Activated naive CD8-positive, alpha-beta T cell treated with anti-CD3 and anti-CD28 coated beads for 36 hours (primary cell): ENCODE measurements at regions not wholly inside any gene's neighbourhood (a gene's known extent, or its start where the extent isn't known, plus 50 kb on each side); places are given as distances from the start of the nearest gene placed in this dataset.
"Not testable (repeated sequence)": the region's sequence is repeated elsewhere in the genome, so short reads cannot be mapped to it uniquely, and the experiment has no call there.

Source experiments
- DNase-seq: peaks from one replicate; pipeline ENCODE4 v3.0.0; 2021
- H3K27ac Mint-ChIP-seq: one replicate; pipeline ENCODE4 v1.8.0; 2022; ENCODE audit warnings: mild to moderate bottlenecking, moderate library complexity, mixed read lengths
- H3K27me3 Mint-ChIP-seq: one replicate; pipeline ENCODE4 v1.8.0; 2022; ENCODE audit warnings: mild to moderate bottlenecking, mixed read lengths
- H3K36me3 Mint-ChIP-seq: one replicate; pipeline ENCODE4 v1.8.0; 2021; ENCODE audit warnings: mild to moderate bottlenecking, mixed read lengths
- H3K4me1 Mint-ChIP-seq: one replicate; pipeline ENCODE4 v1.8.0; 2021; ENCODE audit warnings: mixed read lengths
- H3K4me3 Mint-ChIP-seq: one replicate; pipeline ENCODE4 v1.8.0; 2022; ENCODE audit warnings: mild to moderate bottlenecking, moderate library complexity, mixed read lengths
- H3K9me3 Mint-ChIP-seq: one replicate; pipeline ENCODE4 v1.8.0; 2022; ENCODE audit warnings: mixed read lengths

DNA sequence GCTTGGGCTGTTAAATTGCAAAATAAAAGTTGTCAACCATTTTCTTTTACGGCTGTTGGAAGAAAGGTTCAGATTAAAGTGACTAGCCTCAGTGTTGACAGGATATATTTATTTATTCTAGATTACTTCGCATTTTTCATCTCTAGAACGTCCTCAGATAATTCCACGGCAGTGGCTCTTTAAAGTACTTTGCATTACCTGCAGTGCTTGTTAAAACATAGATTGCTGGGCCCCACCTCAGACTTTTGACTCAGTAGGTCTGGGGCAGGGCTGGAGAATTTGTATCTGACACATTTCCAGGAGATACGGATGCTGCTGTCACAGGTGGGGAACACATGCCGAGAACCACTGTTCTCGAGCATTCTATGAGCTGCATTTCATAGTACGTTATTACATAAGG, 292.7 kb downstream of the EDEM1 start:
- DNase-seq = no peak
- Mint-ChIP-seq H3K4me3 (no peak overlapping the region), H3K27me3 (peaks cover 5% of the 10 kb centered on the region), H3K36me3 (no peaks in the 10 kb centered on the region), H3K9me3 (no peaks in the 10 kb centered on the region), H3K27ac (no peak overlapping the region), H3K4me1 (no peaks in the 10 kb centered on the region)

DNA sequence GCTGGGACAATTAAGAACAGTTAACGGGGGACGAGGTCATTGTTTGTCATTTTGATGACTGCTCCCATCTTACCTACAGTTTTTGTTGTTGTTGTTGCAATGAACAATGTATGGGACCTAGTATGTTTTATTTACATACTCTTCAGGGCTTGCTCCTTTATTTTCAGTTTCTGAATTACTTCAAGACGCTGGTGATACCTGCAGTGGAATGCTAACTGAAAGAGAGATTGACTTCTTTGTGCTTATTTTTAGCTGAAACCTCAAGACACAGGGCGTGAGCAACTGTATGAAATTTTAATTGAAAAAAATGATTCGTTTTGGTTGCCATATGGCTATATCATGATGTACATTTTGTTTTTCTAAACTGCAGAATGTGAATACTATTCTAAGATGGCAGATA, 297.9 kb downstream of the EDEM1 start:
- H3K27me3 Mint-ChIP-seq = no peaks in the 10 kb centered on the region

DNA sequence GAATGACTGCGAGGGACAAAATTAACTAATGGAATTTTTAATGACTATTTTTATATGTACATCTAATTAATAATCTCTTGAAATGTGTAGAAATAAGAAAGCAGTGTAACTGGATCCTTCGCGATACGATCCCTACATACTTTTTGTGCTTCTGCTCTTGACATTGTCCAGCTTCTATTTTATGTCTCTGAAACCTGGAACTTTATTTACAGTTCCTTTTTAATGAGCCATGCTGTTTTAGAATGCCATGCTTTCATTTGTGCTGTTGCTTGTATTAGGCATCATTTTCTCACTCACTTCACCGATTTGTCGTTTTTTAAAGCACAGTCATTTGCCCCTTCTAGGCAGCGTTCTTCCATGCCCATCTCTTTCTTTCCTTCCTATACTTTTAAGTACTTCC, 301.3 kb downstream of the EDEM1 start:
- Mint-ChIP-seq H3K4me1 (no peaks in the 10 kb centered on the region), H3K27ac (no peak overlapping the region), H3K4me3 (no peak overlapping the region), H3K36me3 (no peaks in the 10 kb centered on the region), H3K27me3 (no peaks in the 10 kb centered on the region), H3K9me3 (no peaks in the 10 kb centered on the region)
- DNase-seq = no peak

More for the DNA sequence above, 297.9 kb downstream of the EDEM1 start:
- Mint-ChIP-seq H3K9me3 (no peaks in the 10 kb centered on the region), H3K36me3 (no peaks in the 10 kb centered on the region), H3K27ac (no peak overlapping the region), H3K4me1 (no peaks in the 10 kb centered on the region), H3K4me3 (no peak overlapping the region)
- no peak for DNase-seq

DNA sequence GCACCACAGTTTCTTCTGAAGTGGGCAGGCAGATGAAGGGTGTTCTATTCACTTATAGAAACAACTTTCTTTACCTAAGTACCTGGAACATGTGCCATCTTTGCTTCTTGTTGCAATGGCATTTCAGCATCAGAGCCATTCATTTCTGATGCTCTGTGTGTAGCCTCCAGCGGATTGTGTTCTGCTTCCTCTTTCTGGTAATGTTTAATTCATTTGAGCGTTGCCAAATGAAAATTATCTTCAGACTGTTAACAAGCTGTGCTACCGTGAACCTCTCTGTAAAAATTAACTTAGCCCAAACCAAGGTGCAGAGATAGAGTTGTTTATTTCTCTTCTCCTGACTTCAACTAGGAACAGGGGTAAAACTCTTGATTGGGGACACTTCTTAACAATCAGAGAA, 302.0 kb downstream of the EDEM1 start:
- DNase-seq = no peak
- Mint-ChIP-seq H3K27ac (no peak overlapping the region), H3K9me3 (no peaks in the 10 kb centered on the region), H3K36me3 (no peaks in the 10 kb centered on the region), H3K4me1 (no peaks in the 10 kb centered on the region), H3K27me3 (no peaks in the 10 kb centered on the region), H3K4me3 (no peak overlapping the region)

DNA sequence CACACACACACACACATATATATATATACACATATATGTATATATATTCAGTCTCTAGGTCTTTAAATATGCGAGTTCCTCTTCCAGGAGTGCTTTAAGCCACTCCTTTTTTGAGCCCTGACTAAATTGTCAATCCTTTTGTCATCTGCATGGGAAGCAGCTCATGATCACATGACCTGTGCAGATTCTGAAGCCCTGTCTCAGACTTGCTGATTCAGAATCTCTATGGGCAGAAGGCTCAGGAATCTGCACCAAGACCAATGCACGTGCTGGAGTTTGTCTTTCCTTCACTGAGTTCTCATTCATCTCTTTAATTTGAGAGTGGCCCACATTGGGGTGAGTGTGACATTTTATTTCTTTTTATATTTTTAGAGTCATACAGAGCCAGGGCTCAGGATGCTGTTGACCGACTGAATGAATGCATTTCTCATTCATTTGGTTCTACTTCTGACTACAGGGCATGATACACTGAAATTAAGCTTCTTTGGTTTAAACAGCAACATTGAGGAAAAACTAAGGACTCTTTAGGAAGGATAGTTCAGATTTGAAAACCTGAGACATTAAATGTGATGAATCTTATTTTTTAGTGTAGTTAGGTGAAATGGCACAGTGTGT, 307.5 kb downstream of the EDEM1 start:
- peaks cover 6% of the 10 kb centered on the region for H3K4me1 Mint-ChIP-seq
- H3K36me3 Mint-ChIP-seq = no peaks in the 10 kb centered on the region
- H3K27me3 Mint-ChIP-seq = no peaks in the 10 kb centered on the region
- H3K9me3 Mint-ChIP-seq = no peaks in the 10 kb centered on the region
- DNase-seq = no peak
- no peak overlapping the region for H3K4me3 Mint-ChIP-seq
- no peak overlapping the region for H3K27ac Mint-ChIP-seq

DNA sequence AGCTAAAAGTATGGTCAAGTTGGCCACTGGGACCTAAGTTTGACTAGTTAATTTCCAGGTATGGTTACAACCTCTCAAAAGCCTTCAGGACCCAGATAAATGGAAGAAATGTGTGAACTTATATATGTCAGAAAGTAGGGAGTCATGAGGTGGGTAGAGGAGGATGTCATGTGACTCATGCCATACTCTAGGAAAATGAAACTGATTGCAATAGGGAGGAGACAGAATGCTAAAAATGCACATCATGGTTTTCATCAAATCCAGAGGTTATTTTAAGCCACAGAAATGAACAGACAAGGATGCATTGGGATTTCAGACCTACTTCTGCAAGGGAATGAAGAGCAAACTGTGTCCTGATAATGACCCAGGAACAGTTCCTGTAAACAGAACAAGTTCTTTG, 310.0 kb downstream of the EDEM1 start:
- Mint-ChIP-seq H3K27ac (no peak overlapping the region), H3K27me3 (no peaks in the 10 kb centered on the region), H3K36me3 (no peaks in the 10 kb centered on the region), H3K4me3 (no peak overlapping the region), H3K4me1 (peaks cover 6% of the 10 kb centered on the region), H3K9me3 (no peaks in the 10 kb centered on the region)
- no peak for DNase-seq

DNA sequence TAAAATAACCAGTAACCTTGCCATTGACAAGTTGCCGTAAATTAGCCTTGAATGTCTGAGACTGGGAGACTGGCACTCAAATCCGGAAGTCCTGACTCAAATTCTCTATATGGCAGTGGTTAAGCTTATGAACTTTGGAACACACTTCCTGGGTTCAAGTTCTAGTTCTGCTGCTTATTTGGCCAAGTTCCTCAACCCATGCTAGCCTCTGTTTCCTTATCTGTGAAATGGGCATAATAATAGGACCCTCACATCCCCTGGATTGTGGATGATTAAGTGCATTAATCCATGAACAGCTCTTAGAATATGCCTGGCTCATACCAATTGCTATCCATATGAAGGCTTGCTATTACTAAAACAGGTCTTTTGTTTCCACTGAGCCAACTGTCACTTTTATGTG, 311.5 kb downstream of the EDEM1 start:
- DNase-seq = no peak
- peaks cover 6% of the 10 kb centered on the region for H3K4me1 Mint-ChIP-seq
- H3K27ac Mint-ChIP-seq = no peak overlapping the region
- no peak overlapping the region for H3K4me3 Mint-ChIP-seq
- no peaks in the 10 kb centered on the region for H3K9me3 Mint-ChIP-seq
- no peaks in the 10 kb centered on the region for H3K36me3 Mint-ChIP-seq
- no peaks in the 10 kb centered on the region for H3K27me3 Mint-ChIP-seq

DNA sequence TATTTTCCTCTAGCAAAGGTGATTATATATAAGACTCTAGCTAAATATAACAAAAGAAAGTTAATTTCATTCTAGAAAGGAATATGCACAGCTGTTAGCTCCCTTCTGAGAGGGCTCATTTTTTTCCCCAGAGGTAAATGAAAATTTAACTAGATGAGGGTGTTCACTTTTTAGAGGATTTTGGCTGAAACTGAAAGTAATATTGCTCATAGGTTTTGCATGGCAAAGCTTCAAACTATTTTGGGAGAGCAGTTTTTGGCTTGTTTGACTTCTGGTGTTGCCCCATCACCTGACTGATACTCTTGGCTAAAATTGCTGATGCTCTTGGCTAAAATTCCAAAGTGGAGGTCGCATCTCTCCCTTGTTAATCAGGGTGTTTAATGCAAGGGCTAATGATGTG, 311.9 kb downstream of the EDEM1 start:
- Mint-ChIP-seq H3K27ac (no peak overlapping the region), H3K4me1 (peaks cover 6% of the 10 kb centered on the region), H3K27me3 (no peaks in the 10 kb centered on the region), H3K36me3 (no peaks in the 10 kb centered on the region), H3K4me3 (no peak overlapping the region), H3K9me3 (no peaks in the 10 kb centered on the region)
- no peak for DNase-seq

DNA sequence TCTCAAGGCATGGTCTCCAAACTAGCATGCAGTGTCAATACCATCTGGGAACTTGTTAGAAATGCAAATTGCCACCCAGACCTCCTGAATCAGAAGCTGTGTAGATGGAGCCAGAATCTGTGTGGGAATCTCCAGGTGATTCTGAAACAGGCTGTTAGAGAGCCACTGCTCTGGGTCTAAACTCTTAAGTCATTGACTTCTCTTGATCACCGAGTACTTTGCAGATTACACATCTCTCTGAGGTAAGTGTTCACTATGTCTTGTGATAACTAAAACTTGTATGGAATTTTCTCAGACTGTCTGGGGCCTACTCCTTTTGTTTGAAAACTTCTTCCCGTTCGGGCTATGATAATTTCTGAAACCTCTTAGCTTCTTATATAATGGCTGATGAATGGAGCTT, 315.6 kb downstream of the EDEM1 start:
- Mint-ChIP-seq H3K27me3 (no peaks in the 10 kb centered on the region), H3K36me3 (no peaks in the 10 kb centered on the region), H3K9me3 (peaks cover 2% of the 10 kb centered on the region), H3K27ac (no peak overlapping the region), H3K4me3 (no peak overlapping the region), H3K4me1 (peaks cover 6% of the 10 kb centered on the region)
- DNase-seq = no peak

DNA sequence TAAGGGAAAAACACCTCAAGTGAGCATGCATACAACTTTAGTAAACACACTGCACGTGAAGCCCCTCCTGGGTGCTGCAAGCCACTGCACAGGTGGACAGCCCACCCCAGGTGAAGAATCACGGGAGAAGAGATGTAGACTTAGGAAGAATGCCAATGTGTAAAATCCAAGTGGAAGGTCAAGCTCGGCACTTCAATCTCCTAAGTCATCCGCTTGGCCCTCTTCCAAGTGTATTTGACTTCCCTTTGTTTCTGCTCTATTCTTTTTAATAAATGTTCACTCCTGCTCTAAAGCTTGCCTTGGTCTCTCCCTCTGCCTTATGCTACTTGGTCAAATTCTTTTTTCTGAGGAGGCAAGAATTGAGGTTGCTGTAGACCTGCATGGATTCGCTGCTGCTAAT, 316.6 kb downstream of the EDEM1 start:
- Mint-ChIP-seq H3K9me3 (peaks cover 9% of the 10 kb centered on the region), H3K27me3 (no peaks in the 10 kb centered on the region), H3K27ac (no peak overlapping the region), H3K4me3 (no peak overlapping the region), H3K36me3 (no peaks in the 10 kb centered on the region), H3K4me1 (peaks cover 6% of the 10 kb centered on the region)
- DNase-seq = no peak

DNA sequence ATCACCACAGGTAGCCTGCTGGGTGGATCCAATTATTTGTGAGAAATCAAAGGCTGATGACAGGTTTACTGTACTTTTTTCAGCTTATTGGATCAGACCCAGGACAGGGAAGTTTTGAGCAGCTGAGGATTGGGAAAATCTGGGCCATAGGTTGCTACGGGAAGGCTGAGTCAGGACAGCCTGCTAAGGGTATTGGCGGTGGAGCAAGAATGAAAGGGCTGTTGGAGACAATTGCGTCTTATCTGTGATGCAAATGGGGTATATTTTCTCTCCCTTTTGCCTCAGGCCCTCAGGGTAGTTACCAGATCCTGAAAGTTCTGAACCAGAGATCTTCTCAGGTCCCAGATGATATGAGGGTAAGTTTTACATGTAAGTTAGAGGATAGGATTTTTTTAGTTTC, 317.7 kb downstream of the EDEM1 start:
- H3K27ac Mint-ChIP-seq = no peak overlapping the region

DNA sequence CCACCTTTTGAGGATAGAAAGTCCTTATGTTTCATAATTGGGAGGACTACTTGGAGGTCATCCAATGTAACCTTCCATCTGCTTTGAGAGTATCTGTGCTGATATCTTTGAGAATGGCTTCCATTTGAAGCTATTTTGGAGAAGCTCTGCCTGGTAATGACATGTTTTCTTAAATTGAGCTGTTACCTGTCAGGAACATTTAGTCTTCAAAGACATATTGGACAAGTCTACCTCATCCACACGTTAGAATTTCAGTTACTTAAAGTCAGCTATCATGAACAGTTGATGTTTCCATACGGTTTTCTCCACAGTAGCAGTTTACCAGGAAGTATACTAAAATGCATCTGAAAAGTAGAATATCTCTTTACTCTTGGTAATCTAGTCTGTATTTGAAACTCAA, 318.5 kb downstream of the EDEM1 start:
- no peaks in the 10 kb centered on the region for H3K27me3 Mint-ChIP-seq
- no peak overlapping the region for H3K27ac Mint-ChIP-seq
- DNase-seq = no peak
- H3K4me1 Mint-ChIP-seq = no peaks in the 10 kb centered on the region
- no peaks in the 10 kb centered on the region for H3K36me3 Mint-ChIP-seq
- peaks cover 13% of the 10 kb centered on the region for H3K9me3 Mint-ChIP-seq
- H3K4me3 Mint-ChIP-seq = no peak overlapping the region

More for the DNA sequence above, 317.7 kb downstream of the EDEM1 start:
- Mint-ChIP-seq H3K27me3 (no peaks in the 10 kb centered on the region), H3K4me3 (no peak overlapping the region), H3K4me1 (no peaks in the 10 kb centered on the region), H3K36me3 (no peaks in the 10 kb centered on the region), H3K9me3 (peaks cover 13% of the 10 kb centered on the region)
- DNase-seq = no peak

DNA sequence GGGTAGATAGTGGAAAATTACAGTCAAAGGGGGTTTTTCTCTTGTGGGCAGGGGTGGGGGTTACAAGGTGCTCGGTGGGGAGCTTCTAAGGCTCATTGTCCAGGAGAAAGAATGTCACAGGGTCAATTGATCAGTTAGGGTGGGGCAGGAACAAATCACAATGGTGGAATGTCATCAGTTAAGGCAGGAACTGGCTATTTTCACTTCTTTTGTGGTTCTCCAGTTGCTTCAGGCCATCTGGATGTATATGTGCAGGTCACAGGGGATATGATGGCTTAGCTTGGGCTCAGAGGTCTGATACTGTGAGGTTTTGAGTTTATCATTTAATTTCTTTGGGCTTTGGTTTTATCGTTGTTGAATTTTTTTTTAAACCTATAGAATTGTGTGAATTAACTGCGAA, 321.4 kb downstream of the EDEM1 start:
- not testable (repeated sequence) for H3K36me3 Mint-ChIP-seq, H3K27me3 Mint-ChIP-seq, H3K4me3 Mint-ChIP-seq, DNase-seq, H3K4me1 Mint-ChIP-seq, H3K27ac Mint-ChIP-seq
- H3K9me3 Mint-ChIP-seq = peaks cover 19% of the 10 kb centered on the region

DNA sequence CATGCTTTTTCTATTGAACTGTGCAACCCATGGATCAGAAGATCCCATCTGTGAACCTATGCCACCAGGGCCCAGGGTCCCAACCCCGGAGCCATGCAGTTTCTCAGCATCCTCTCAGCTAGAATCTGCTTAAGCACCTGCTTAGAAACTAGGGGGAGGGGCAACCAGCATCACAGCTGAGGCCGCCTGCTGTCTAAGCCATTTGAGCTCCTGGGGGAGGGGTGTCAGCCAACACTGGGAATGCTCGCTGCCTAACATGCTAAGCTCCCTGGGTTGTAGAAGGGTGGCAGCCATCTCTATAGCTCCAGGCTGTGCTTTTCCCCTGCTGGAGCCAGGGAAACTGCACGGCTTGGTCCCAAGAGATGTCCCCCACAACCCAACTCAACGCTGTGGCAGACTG, 322.8 kb downstream of the EDEM1 start:
- no peaks in the 10 kb centered on the region for H3K4me1 Mint-ChIP-seq
- no peaks in the 10 kb centered on the region for H3K36me3 Mint-ChIP-seq
- H3K27me3 Mint-ChIP-seq = no peaks in the 10 kb centered on the region
- no peak for DNase-seq
- peaks cover 21% of the 10 kb centered on the region for H3K9me3 Mint-ChIP-seq
- H3K27ac Mint-ChIP-seq = no peak overlapping the region
- no peak overlapping the region for H3K4me3 Mint-ChIP-seq

DNA sequence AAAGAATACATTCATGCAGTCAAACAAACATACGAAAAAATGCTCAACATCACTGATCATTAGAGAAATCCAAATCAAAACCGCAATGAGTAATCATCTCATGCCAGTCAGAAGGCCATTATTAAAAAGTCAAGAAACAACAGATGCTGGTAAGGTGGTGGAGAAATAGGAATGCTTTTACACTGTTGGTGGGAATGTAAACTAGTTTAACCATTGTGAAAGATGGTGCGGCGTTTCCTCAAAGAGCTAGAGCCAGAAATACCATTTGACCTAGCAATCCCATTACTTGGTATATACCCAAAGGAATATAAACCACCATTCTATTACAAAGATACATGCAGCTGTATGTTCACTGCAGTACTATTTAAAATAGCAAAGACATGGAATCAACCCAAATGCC, 330.4 kb downstream of the EDEM1 start:
- Mint-ChIP-seq H3K27ac (no peak overlapping the region), H3K4me3 (no peak overlapping the region), H3K9me3 (peaks cover 9% of the 10 kb centered on the region), H3K27me3 (no peaks in the 10 kb centered on the region), H3K36me3 (no peaks in the 10 kb centered on the region), H3K4me1 (no peaks in the 10 kb centered on the region)
- no peak for DNase-seq

DNA sequence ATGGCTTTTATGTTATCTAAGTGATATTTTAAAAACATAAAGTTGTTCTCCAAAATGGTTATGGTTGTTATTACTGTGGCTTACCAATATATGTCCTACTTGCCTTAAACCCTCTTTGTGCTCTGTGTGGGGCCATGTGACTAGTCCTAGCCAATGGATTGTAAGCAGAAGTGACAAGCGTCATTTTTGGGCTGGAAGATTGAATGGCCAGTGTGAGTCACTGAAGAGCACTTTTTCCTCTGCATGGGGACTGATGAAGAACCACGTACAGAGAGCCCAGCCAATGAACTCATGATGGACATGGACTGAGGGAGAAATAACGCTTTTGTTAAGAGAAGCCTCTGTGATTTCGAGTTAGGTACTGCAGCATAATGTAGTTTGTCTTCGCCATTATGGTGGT, 332.7 kb downstream of the EDEM1 start:
- Mint-ChIP-seq H3K4me1 (no peaks in the 10 kb centered on the region), H3K27ac (no peak overlapping the region)

DNA sequence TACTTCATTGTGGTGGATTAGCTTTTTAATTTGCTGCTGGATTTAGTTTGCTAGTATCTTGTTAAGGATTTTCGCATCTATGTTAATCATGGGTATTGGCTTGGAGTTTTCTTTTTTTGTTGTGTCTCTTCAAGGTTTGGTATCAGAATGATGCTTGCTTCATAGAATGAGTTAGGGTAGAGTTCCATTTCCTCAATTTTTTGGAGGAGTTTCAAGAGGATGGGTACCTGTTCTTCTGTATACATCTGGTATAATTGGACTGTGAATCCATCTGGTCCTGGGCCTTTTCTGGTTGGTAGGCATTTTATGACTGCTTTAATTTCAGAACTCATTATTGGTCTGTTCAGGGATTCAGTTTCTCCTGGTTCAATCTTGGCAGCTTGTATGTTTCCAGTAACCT, 335.6 kb downstream of the EDEM1 start:
- Mint-ChIP-seq H3K4me1 (no peaks in the 10 kb centered on the region), H3K27ac (no peak overlapping the region), H3K9me3 (peaks cover 5% of the 10 kb centered on the region), H3K36me3 (no peaks in the 10 kb centered on the region), H3K27me3 (no peaks in the 10 kb centered on the region), H3K4me3 (no peak overlapping the region)
- no peak for DNase-seq

More for the DNA sequence above, 332.7 kb downstream of the EDEM1 start:
- no peak overlapping the region for H3K4me3 Mint-ChIP-seq
- H3K27me3 Mint-ChIP-seq = no peaks in the 10 kb centered on the region
- peaks cover 4% of the 10 kb centered on the region for H3K9me3 Mint-ChIP-seq
- DNase-seq = no peak
- H3K36me3 Mint-ChIP-seq = no peaks in the 10 kb centered on the region
